Upper lobe of right lung (tissue), 1 donor: ENCODE measurements at regions not wholly inside any gene's neighbourhood (a gene's known extent, or its start where the extent isn't known, plus 50 kb on each side); places are given as distances from the start of the nearest gene placed in this dataset.

Experiments
- ATAC-seq: fragments of 200-7000 bp; cut with Tn5 transposase; one replicate; pipeline ENCODE4 v1.9.1; 2020; ENCODE audit warnings: mild to moderate bottlenecking, moderate library complexity
- DNase-seq: peaks from one replicate; pipeline ENCODE4 v3.0.0-alpha.2; 2020
- H3K27ac ChIP-seq: fragments of 200-600 bp; one replicate; pipeline ENCODE4 v1.8.0; 2022
- H3K27me3 ChIP-seq: fragments of 200-600 bp; one replicate; pipeline ENCODE4 v1.8.0; 2022; ENCODE audit warnings: mild to moderate bottlenecking
- H3K36me3 ChIP-seq: fragments of 200-600 bp; one replicate; pipeline ENCODE4 v1.8.0; 2022
- H3K4me1 ChIP-seq: fragments of 200-600 bp; one replicate; pipeline ENCODE4 v1.8.0; 2022
- H3K4me3 ChIP-seq: fragments of 200-600 bp; one replicate; pipeline ENCODE4 v1.8.0; 2022; ENCODE audit warnings: mild to moderate bottlenecking
- H3K9me3 ChIP-seq: fragments of 200-600 bp; one replicate; pipeline ENCODE4 v1.8.0; 2022
- CTCF ChIP-seq: fragments of 200-600 bp; IDR thresholded peaks from one replicate; pipeline ENCODE4 v1.8.0; 2022; ENCODE audit warnings: antibody characterized with exemption
- intact Hi-C: fragments of 100-400 bp; cut with DNase I; formaldehyde crosslinking; loops from one replicate; pipeline ENCODE4 v1.11.0; 2022
- donor health status: DM: no; HTN: yes; CAD: no; lungs with severe emphysema.

- peaks cover under 1% of the 10 kb centered on the region for H3K4me1 ChIP-seq
- no peak for DNase-seq
- ATAC-seq: no peak
- no peak overlapping the region for H3K4me3 ChIP-seq
- intact Hi-C loops: no loop called here
- H3K36me3 ChIP-seq: no peaks in the 10 kb centered on the region
- no peaks in the 10 kb centered on the region for H3K27me3 ChIP-seq
- no peaks in the 10 kb centered on the region for H3K9me3 ChIP-seq
- no peak overlapping the region for H3K27ac ChIP-seq
- no peak for TF ChIP-seq CTCF
Observed at GRCh38 chr4:13986548-13986947, 359.0 kb upstream of the BOD1L1 start.

- Histone ChIP-seq H3K4me1 (peaks cover 2% of the 10 kb centered on the region), H3K27ac (no peak overlapping the region), H3K4me3 (no peak overlapping the region), H3K36me3 (no peaks in the 10 kb centered on the region), H3K27me3 (no peaks in the 10 kb centered on the region), H3K9me3 (no peaks in the 10 kb centered on the region)
- no peak for TF ChIP-seq CTCF
- intact Hi-C loops: no loop called here
- ATAC-seq (peak; percentile 37), DNase-seq (no peak)
Observed at GRCh38 chr4:13988353-13989305, 361.1 kb upstream of the BOD1L1 start.

- TF ChIP-seq CTCF: no peak
- Histone ChIP-seq H3K27ac (no peak overlapping the region), H3K27me3 (no peaks in the 10 kb centered on the region), H3K9me3 (no peaks in the 10 kb centered on the region), H3K4me3 (no peak overlapping the region), H3K4me1 (peaks cover 2% of the 10 kb centered on the region), H3K36me3 (no peaks in the 10 kb centered on the region)
- DNase-seq (no peak), ATAC-seq (no peak)
- intact Hi-C loops: no loop called here
Observed at GRCh38 chr4:13989501-13989900, 362.0 kb upstream of the BOD1L1 start.

- Histone ChIP-seq H3K36me3 (no peaks in the 10 kb centered on the region), H3K4me3 (no peak overlapping the region), H3K27ac (no peak overlapping the region), H3K27me3 (no peaks in the 10 kb centered on the region), H3K4me1 (peaks cover 2% of the 10 kb centered on the region), H3K9me3 (no peaks in the 10 kb centered on the region)
- intact Hi-C loops: no loop called here
- ATAC-seq (peak; percentile 50), DNase-seq (no peak)
- no peak for TF ChIP-seq CTCF
Observed at GRCh38 chr4:13990596-13991589, 363.4 kb upstream of the BOD1L1 start.

- no peak overlapping the region for H3K27ac ChIP-seq
- H3K27me3 ChIP-seq: no peaks in the 10 kb centered on the region
- no peak overlapping the region for H3K4me3 ChIP-seq
- intact Hi-C loops: no loop called here
- no peak for ATAC-seq
- no peak for DNase-seq
- no peaks in the 10 kb centered on the region for H3K36me3 ChIP-seq
- TF ChIP-seq CTCF: no peak
- H3K4me1 ChIP-seq: peaks cover 2% of the 10 kb centered on the region
- H3K9me3 ChIP-seq: no peaks in the 10 kb centered on the region
Observed at GRCh38 chr4:13992041-13992440, 364.5 kb upstream of the BOD1L1 start.
